ENCODE measurements at regions not wholly inside any gene's neighbourhood (a gene's known extent, or its start where the extent isn't known, plus 50 kb on each side); places are given as distances from the start of the nearest gene placed in this dataset.

- no peak for TF ChIP-seq POLR2AphosphoS5 (IDR thresholded peaks at IDR 0.05; ENCODE audit: low read depth, low read length)
- no peak for TF ChIP-seq SIN3A (IDR thresholded peaks at IDR 0.05; ENCODE audit: borderline replicate concordance, insufficient read depth, low read length)
- no peak for TF ChIP-seq REST (IDR thresholded peaks at IDR 0.05; ENCODE audit: insufficient read depth in 1 of 2, low read depth in 2 of 2, low read length in 2 of 2)
- TF ChIP-seq FOXP2 (optimal IDR thresholded peaks at IDR 0.05; ENCODE audit: borderline replicate concordance, extremely low read depth, extremely low read length, insufficient read depth): no peak
These were observed 621.4 kb downstream of the DIAPH3 start for GRCh38 chr13:59542303-59542702.
